Left lung (tissue), 4 donors: ENCODE measurements at regions not wholly inside any gene's neighbourhood (a gene's known extent, or its start where the extent isn't known, plus 50 kb on each side); places are given as distances from the start of the nearest gene placed in this dataset.
A peak's percentile ranks its signal among the peaks of the same experiment; 100 is the strongest.

Source experiments
- ATAC-seq: fragments of 200-7000 bp; cut with Tn5 transposase; one replicate; pipeline ENCODE4 v1.9.1; 2020; ENCODE audit warnings: moderate library complexity
- DNase-seq, 4 donors: peaks; one replicate each; pipeline ENCODE4 v3.0.0-alpha.2; 2013 to 2020
- H3K27ac ChIP-seq, 2 donors: fragments of 200-600 bp; sonication (generic) in 1 of 2; one replicate each; pipeline versions ENCODE4 v1.5.0 to v1.8.0; 2020 to 2021
- H3K27me3 ChIP-seq, 2 donors: fragments of 200-600 bp; sonication (generic) in 1 of 2; one replicate each; pipeline versions ENCODE4 v1.5.0 to v1.8.0; 2020 to 2021
- H3K36me3 ChIP-seq, 2 donors: fragments of 200-600 bp; sonication (generic) in 1 of 2; one replicate each; pipeline versions ENCODE4 v1.5.0 to v1.8.0; 2020 to 2021
- H3K4me1 ChIP-seq, 2 donors: fragments of 200-600 bp; one replicate each; pipeline ENCODE4 v1.8.0; 2021
- H3K4me3 ChIP-seq, 2 donors: fragments of 200-600 bp; sonication (generic) in 1 of 2; one replicate each; pipeline versions ENCODE4 v1.5.0 to v1.8.0; 2020 to 2021; ENCODE audit warnings: mild to moderate bottlenecking in 1 of 2
- H3K9me3 ChIP-seq, 2 donors: fragments of 200-600 bp; sonication (generic) in 1 of 2; one replicate each; pipeline versions ENCODE4 v1.5.0 to v1.8.0; 2020 to 2021
- CTCF ChIP-seq, 2 donors: fragments of 200-600 bp; sonication (generic) in 1 of 2; IDR thresholded peaks; one replicate each; pipeline versions ENCODE4 v1.5.0 to v1.8.0; 2021; ENCODE audit warnings: antibody characterized with exemption in 2 of 2
- intact Hi-C, 2 donors: fragments of 100-400 bp; cut with DNase I; formaldehyde crosslinking; loops; one replicate each; pipeline versions ENCODE4 v1.11.2 to v1.14.2; 2022
- donor health status: DM: no; HTN: yes; CAD: no.
- donor health status: DM: no; HTN: no; CAD: no.

DNA sequence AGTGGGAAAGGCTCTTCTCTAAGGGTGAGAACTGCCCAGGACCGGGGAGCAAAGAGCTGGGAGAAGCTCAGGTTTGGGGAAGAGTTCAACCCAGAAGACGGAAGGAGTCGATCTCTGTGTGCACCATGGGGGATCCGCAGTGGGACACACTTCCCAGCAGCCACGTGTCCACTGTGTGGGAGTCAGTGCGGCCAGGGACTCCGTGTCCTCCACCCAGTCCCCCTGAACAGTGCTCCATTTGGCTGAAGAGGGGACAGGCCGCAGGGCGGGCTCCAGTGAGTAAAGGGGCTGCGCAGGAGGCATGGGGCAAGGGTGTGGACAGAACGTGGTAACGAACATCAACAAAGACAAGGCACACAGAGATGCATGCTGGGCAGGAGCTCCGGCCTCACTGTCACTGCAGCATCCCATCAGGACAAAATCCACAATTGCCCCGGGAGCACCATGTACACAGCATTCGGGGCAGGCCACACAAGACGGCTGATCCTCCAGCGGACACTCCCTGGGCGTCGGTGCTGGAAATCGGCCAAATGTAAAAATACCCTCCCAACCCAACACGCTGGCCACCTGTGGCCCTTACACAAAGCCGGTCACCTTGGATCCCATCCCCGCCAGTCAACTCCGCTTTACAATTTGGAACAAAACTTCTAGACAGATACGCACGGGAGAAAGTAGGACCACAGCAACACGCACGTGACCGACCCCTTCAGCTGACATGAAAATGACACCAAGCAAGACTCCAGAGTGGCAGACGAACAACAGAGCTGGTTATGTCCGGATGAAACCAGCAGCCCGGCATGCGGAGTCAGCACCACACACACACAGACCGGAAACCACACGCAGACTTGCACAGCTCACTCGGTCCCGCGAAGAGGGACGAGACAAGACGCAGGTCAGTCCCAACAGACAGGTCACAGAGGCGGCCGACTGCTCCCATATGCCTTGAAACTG is 366.8 kb downstream of the SHANK2 start:
- no peak for TF ChIP-seq CTCF (IDR thresholded peaks at IDR 0.05)
- Histone ChIP-seq H3K27me3 (no peaks in the 10 kb centered on the region), H3K36me3 (no peaks in the 10 kb centered on the region), H3K4me3 (no peak overlapping the region), H3K27ac (no peak overlapping the region), H3K9me3 (no peaks in the 10 kb centered on the region), H3K4me1 (no peaks in the 10 kb centered on the region)
- no peak for ATAC-seq
- intact Hi-C loops, result no loop called here
- peak in 2 of 4 donors; percentile 19 to 65 for DNase-seq

DNA sequence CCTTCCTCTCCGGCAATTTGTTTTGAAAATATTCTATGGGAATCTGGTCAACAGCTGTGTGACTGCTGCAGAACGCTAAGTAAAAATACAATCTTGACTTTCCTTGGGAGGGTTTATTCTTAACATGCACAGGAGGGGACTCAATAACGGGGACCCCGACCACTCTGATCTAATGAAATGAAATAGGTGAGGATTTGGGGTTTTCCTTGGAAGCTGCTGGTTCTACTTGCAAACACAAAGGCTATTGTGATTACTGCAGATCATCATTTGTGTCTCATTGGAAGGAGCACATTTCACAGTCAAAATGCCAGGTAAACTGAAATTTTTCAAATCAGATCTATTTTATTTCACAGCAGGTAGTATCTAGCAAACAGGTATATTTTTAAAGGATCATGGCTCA is 366.1 kb downstream of the SHANK2 start:
- no peaks in the 10 kb centered on the region for H3K27me3 ChIP-seq
- no peak for ATAC-seq

GRCh38 chr11:70886676-70887541 is 365.5 kb downstream of the SHANK2 start:
- no peaks in the 10 kb centered on the region for H3K4me1 ChIP-seq
- H3K9me3 ChIP-seq, result no peaks in the 10 kb centered on the region
- no peak for TF ChIP-seq CTCF (IDR thresholded peaks at IDR 0.05)
- no peaks in the 10 kb centered on the region for H3K36me3 ChIP-seq
- H3K4me3 ChIP-seq, result no peak overlapping the region
- no peaks in the 10 kb centered on the region for H3K27me3 ChIP-seq
- DNase-seq (peak in 1 of 4 donors; percentile 6), ATAC-seq (no peak)
- no peak overlapping the region for H3K27ac ChIP-seq
- intact Hi-C loops, result no loop called here

More for the DNA sequence above, 366.1 kb downstream of the SHANK2 start:
- Histone ChIP-seq H3K36me3 (no peaks in the 10 kb centered on the region), H3K27ac (no peak overlapping the region), H3K9me3 (no peaks in the 10 kb centered on the region), H3K4me1 (no peaks in the 10 kb centered on the region), H3K4me3 (no peak overlapping the region)
- no peak for TF ChIP-seq CTCF (IDR thresholded peaks at IDR 0.05)
- intact Hi-C loops, result no loop called here
- DNase-seq, result no peak

GRCh38 chr11:70887542-70887827 is 364.9 kb downstream of the SHANK2 start:
- ATAC-seq (no peak), DNase-seq (no peak)
- no peak overlapping the region for H3K4me3 ChIP-seq
- H3K9me3 ChIP-seq, result no peaks in the 10 kb centered on the region
- TF ChIP-seq CTCF (IDR thresholded peaks at IDR 0.05), result no peak
- no peaks in the 10 kb centered on the region for H3K36me3 ChIP-seq
- intact Hi-C loops, result no loop called here
- H3K27me3 ChIP-seq, result no peaks in the 10 kb centered on the region
- no peaks in the 10 kb centered on the region for H3K4me1 ChIP-seq
- H3K27ac ChIP-seq, result no peak overlapping the region

- Histone ChIP-seq H3K36me3 (no peaks in the 10 kb centered on the region), H3K4me1 (no peaks in the 10 kb centered on the region), H3K27me3 (no peaks in the 10 kb centered on the region), H3K27ac (no peak overlapping the region), H3K9me3 (no peaks in the 10 kb centered on the region), H3K4me3 (no peak overlapping the region)
- intact Hi-C loops, result no loop called here
- no peak for TF ChIP-seq CTCF (IDR thresholded peaks at IDR 0.05)
- DNase-seq, result no peak
- no peak for ATAC-seq
Measured at GRCh38 chr11:70888061-70888460, 364.3 kb downstream of the SHANK2 start.
